Kidney capillary endothelial cell (primary cell): ENCODE measurements at regions not wholly inside any gene's neighbourhood (a gene's known extent, or its start where the extent isn't known, plus 50 kb on each side); places are given as distances from the start of the nearest gene placed in this dataset.
A peak's percentile ranks its signal among the peaks of the same experiment; 100 is the strongest.

Experiments
- DNase-seq: peaks from one replicate; pipeline ENCODE4 v3.0.0-alpha.2; 2018; ENCODE audit warnings: low spot score

DNA sequence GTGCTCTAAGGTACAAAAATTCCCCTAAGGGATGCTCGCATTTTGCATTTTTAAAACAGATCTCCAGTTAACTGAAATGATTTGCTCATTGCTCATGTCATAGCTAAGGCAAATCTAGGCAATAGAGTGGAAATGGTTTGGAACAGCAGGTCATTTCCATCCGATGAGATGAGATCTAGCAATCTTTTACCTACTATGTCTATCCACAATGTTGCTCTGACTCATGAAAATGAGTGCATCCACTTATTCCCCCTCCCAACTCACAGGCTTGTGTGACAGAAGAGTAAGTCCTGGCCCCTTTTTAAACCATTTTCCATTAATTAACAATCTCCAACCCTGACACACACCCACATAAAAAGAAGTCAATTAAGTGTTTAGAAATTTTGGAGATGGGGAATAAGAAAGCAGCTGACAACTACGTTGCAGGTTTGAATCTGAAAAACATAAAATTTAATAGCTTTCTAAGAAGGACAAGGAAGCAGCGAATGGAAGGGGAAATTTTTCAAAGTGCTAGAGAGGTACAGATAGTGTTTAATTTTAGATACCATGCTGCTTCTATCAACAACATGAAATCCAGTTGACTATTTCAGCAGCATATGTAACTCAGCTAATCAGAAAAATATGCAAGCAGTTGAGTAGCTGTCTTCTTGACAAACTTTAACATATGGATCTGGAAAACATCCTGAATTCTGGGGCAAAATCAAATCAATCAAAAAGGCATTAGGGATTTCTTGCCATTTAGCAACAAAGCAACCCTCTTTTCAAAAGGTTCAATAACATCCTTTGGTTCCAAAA is 112.0 kb downstream of the TMCO5A start:
- no peak for DNase-seq

DNA sequence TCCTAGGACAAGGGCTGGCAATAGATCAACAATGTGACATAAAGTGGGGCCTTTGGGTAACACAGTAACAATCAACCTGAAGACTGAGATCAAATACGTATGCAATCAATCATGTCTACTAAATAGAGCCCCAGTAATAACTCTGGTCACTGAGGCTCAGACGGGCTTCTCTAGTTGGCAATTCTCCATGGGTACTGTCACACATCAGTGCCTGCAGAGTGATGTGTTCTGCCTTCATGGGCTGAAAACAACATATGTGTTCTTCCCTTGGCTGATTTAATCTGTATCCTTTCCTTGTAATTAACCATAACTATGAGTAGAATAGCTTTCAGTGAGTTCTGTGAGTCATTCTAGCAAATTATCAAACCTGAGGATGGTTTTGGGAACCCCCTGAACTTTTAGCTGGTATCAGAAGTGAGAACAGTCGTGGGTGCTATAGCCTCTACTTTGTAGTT is 113.6 kb downstream of the TMCO5A start:
- no peak for DNase-seq

DNA sequence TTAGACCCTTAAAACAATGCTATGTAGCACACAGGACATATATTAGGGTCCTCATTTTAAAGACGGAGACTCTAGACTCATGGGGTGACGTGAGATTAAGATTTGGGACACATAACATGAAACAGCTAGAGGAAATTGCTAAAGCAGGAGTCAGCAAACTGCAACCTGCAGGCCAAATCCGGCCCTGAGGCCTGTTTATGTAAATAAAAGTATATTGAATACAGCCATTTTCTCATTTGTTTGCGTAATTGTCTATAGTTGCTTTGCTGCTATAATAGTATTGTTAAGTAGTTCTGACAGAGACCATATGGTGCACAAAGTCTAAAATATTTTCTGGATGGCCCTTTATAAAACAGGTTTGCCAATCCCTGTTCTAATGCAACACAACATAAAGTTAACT is 115.5 kb downstream of the TMCO5A start:
- DNase-seq, result no peak

DNA sequence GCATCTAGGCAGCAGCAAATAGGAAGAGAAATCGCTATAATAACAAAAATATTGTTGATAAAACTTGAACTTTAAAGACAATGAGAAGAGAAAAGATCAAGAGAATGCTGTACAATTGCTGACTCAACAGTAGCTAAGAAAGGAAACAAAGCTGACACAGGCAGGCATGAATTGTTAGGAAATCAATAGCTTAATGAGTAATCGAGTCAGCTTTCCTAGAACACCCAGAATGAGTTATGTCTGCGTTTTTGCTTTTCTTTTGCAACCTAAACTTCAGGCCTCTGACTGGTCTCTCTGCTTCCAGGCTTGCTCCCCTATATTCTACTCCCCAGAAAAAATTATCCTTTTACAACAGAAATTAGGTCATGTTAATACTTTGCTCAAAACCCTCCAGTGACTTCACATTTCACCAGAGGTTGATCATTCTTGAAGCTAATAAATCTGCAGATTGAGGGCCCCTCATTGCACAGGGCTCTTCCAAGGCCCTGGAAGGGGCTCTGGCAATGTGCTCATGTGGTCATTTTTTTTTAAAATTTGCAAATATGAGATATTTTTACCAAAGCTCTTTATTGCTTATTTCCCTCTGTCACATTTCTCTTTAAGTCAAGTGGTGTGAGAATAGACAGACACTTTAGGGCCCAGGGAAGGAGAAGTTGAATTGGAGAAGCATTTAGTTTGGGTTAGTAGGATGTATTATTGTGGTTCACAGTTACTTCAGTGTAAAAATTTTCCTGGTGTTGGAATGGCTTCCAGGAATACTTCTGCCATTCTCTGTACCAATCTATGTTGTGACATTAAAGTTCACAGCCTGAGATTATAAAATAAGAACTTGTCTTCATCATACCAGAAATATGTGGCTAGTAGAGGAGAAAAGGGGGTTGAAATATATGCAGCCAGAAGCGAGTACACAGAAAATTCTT is 116.3 kb downstream of the TMCO5A start:
- DNase-seq, result peak; percentile 74

DNA sequence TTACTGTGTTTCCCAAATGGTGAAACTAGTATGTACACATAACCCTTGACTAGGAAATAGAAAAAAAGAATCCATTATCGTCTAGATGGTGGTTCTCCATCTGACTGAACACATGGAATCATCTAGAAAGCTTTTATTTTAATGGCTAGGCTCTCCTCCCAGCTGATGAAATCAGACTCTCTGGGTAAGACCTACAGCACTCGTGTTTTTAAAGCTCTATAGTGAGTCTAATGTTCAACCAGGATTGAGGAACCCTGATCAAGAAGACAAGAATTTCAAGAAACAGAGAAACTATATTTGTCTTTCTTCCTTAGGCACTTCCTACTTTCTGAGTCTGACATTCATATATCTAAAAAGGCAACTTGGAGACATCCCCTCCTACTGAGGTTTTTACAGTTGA is 118.8 kb downstream of the TMCO5A start:
- no peak for DNase-seq

DNA sequence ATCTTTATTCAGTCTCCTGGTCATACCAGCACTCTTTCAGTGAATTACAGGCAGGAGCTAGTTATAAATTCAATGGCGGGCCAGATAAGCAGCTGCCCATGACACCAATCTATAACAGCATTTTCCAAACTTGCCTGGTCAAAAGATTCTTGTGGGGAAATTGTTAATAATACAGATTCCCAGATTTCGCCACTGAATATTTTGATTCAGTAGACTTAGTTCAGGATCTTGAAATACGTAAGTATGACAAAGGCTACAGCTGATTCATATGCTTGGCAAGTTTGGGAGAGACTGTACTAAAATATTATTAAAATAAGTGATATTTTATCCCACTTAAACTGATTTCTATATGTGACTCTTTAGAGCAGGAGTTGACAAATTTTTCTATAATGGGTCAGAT is 119.3 kb downstream of the TMCO5A start:
- no peak for DNase-seq

DNA sequence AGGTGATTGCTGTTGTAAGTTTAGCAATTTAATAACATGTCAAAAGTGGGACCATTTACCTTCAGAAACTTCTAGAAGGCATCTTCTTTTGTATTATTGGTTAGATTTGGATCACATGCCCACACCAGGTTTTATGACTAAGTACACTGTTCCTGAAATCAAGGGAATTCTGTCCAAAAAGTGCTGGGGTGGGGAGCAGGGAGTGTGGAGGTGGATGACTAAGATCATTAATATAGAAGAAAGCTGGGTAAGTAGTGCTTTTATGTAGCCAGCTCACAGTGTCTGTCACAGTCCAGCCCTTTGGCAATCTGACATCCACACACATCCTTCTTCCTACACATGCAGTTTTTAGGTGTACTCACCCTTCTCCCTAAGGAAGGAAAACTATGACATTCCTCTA is 120.0 kb downstream of the TMCO5A start:
- no peak for DNase-seq

DNA sequence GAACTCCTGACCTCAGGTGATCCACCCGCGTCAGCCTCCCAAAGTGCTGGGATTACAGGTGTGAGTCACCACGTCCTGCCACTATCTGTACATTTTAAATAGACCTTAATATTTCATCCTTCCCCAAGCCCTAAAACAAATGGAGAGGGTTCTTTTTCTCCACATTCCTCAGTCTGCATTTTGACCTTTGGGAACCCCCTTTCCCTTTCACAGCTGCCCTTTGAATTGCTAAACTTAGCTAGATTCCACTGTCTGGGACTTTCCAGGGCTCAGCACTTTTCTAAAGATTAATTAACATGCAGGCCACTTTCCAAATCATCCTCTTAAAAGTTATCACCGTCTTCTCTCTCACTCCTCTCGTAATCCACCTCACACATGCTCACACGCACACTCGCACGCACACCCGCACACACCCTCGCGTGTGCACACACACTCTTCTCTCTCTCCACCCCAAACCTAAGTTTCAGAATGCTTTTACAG is 124.2 kb downstream of the TMCO5A start:
- DNase-seq, result no peak

DNA sequence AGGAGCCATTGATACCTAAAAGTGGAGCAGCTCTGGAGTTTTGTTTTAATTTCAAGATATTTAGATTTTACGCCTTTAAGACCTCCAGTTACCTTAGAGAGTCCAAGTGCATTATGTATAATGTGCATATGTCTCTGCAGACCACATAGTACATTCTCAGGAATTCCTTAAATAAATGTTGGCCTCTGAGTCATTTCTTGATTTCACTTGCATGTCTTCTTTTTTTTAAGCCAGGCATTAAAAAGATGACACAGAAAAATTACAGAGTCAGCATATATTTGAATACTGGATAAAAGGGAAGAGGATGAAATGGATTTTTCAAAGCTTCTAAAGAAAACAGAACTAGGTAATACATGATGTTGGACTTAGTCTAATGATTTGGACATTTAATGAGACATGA is 125.2 kb downstream of the TMCO5A start:
- DNase-seq, result no peak

DNA sequence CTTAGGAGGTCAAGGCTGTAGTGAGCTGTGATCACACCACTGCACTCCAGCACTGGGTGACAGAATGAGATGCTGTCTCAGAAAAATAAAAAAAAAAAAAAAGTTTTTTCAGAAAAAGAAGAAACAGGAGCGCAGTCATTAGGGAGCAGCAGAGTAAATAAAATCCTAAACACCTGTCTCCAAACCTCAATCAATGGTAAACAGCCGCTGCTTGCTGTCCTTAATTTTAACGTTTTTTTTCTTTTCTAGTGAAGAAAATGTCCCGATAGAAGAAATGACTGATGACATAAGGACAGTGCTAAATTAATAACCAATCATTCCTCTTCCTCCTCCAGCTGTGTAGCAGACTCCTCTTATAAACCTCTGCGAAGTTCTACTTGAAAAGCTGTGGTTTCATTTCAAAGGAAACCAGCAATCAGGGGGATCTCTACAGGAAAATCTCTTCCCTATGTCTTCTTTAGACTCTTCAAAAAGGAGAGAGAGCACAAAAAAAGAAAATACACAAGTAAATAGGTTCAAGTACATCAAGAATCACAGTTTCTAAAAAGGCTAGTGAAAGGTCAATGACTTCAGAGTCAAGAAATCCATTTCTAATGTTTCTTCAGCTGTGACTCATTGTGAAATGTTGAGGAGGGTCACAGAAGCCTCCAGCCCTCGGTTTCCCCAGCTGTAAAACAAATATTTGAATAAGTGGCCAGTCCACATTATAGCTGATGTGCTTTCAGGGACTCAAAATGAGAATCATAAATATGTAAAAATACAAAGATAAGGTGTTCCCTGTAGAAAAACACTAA is 127.6 kb downstream of the TMCO5A start:
- no peak for DNase-seq

DNA sequence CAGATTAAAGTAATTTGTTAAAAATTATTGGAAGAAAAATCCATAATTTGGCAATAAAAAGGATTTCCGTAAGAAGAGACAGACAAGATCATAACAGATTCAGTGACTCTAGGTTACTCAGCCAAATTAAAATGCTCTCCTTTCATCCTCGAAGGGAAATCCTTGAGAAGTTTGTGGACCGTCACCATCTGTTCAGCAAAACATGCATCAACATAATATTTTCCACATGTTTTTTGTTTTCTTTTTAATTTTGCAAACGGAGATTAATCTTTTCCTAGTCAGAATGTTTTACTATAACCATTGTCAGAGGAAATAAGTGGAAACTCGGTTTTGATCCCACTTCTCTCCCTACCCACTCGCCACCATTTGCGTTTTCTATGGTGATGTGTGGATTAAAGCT is 128.3 kb downstream of the TMCO5A start:
- DNase-seq, result no peak

DNA sequence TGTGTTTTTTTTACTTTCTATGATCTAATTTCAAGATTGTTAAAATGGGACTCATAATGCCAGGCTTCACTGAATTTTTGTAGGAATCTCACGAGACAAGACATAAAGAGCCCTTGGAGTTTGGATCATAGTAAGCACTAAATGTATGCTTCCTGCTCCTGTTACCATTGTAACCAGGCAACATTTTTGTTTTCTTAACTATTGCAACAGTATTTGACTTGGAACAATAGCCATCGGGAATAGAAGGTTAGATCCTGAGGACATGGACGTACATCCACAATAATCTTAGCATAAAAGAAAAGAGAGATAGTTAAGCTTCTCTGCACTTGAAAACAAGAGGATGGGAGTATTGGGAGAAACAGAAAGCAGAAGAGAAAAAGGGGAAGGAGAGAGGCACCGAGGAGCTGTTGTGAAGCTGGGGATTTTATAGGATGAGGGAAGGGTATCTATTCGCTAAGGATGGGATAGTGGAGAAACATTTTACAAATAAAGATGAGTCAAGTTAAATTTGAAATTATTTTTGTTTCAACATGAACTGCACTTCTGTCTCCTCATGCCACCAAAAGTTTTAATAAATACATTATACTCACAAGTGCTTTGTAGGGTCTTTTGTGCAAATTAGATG is 131.4 kb downstream of the TMCO5A start:
- no peak for DNase-seq

DNA sequence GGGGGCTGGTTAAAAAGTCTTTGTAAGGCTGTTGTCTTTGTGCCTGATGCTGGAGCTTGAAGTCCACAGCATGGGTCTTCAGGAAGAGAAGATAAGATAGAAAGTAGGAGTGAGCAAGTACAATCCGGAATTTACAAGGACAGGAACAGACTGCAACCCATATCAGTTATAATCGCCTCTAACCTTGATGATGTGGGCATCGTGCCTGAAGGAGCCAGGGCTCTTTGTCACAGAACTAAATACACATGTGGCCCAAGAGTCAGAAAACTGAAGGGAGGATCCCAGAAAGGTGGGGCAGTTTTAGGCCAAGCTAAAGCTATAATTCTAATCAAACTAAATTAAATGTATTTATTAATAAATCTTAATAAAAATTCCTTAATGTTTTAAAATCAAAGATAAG is 132.2 kb downstream of the TMCO5A start:
- DNase-seq, result no peak

DNA sequence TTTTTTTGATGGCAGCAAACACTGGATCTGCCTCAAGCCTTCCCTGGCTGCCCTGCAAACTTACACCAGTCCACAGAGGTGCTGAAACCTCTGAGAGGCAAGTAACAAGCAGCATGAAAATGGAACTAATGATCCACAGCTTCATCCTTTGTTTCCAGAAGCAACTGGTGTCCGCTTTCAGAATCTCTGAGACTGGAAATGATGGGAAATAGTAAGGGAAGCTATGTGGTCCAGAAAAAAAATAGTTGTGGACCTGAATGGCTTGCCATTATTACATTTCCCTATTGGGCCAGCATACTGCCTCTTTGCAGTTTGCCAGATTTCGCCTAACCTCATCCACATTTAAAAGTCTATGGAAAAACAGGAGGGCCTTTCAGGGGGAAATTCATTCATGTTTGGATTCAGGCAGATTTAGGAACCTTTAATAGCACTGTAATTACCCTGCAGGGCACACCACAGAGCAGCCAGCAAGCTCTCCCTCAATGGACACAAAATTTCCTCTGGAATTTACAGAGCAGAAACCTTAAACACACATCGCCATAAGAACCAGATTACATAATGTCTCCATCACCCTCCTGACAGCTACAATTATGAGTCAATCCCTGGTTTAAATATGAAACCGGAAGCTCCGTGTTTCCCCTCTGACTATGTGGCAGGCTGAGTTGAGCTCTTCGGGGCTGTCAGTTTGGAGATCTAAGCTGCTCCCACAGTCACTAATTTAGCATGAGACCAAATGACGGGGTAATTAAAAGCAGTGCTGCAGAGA is 134.4 kb downstream of the TMCO5A start:
- peak; percentile 92 for DNase-seq

DNA sequence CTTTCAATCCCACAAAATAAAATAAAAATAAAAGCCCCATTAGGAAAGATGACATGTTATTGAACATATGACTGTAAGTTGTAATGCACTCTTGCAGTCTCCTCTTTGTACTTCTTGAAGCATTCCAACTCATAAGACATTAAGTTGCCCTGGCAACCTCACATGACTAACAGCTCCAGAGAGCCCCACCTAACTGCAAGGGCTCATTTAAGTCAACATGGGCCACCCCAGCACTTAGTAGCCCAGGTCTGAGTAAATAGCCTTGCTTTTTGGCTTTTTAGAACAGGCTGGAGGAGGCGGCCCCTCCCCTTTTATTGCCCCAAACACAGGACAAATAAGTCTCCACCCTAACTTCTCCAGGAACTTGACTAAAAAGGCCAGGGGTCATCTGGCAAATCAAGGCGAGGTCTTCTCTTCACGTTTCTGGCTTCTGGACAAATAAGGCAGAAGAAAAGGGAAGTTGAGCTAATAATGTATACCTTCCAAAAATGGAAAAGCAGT is 135.1 kb downstream of the TMCO5A start:
- peak; percentile 81 for DNase-seq

DNA sequence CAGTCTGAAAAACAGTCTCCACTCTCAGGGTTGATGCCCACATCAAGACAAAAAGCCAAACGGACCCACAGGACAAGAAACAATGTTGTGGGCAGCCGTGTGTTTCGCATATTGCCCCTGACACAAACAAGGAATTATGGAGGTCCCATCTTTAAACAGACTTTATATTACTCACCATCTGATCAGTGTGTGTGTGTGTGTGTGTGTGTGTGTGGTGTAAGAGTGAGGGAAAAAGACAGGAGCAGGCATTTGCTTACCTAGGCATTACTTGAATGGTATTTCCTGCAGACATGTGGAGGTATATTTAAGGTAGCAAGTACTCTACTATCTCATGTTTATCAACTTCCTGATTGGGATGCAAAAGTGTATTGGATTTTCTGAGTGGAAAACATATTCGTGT is 136.3 kb downstream of the TMCO5A start:
- DNase-seq, result no peak

DNA sequence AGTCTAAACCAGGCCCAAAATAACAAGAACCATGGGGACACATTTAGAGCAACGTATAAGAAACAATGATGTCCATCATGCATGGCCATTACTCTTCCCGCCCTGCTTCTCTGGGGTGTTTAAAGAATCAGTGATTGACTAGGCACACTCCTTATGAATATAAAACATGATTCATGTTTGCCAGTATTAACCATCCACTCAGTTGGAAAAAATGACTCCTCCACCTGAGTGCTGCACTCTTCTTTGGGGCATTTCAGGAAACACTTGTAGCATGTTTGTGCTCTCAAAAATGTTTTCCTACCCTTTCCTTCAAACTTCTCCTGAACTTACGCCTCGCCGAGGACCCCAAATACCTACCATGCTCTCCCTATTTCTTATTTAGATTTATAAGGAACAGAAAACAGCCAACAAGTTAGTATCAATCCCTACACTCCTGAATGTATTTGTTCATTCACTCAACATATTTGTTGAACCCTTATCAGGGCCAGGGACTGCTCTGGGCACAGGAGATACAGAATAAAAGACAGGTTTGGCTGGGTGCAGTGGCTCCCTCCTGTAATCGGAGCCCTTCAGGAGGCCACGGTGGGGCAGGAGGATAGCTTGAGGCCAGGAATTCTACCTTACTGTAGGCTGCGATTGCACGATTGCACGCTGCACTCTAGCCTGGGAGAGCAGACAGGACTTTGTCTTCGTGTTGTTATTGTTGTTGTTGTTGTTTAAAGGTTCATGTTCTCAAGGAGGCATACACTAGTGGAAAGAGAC is 137.0 kb downstream of the TMCO5A start:
- DNase-seq, result no peak

DNA sequence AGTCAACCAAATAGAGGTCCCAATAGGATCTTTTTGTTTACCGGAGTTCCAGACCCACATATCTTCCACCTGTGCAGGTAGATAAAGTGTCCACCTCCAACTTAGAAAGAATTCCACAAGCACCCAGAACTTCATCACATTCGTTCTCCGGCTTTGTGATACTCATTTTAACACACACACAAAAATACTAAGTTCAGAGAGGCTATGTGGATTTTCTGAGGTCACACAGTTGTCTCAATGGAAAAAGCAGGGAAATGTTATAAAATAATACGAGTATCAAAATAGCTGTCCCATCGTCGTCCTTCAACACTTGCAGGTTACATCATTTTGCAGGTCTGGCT is 137.5 kb downstream of the TMCO5A start:
- no peak for DNase-seq

DNA sequence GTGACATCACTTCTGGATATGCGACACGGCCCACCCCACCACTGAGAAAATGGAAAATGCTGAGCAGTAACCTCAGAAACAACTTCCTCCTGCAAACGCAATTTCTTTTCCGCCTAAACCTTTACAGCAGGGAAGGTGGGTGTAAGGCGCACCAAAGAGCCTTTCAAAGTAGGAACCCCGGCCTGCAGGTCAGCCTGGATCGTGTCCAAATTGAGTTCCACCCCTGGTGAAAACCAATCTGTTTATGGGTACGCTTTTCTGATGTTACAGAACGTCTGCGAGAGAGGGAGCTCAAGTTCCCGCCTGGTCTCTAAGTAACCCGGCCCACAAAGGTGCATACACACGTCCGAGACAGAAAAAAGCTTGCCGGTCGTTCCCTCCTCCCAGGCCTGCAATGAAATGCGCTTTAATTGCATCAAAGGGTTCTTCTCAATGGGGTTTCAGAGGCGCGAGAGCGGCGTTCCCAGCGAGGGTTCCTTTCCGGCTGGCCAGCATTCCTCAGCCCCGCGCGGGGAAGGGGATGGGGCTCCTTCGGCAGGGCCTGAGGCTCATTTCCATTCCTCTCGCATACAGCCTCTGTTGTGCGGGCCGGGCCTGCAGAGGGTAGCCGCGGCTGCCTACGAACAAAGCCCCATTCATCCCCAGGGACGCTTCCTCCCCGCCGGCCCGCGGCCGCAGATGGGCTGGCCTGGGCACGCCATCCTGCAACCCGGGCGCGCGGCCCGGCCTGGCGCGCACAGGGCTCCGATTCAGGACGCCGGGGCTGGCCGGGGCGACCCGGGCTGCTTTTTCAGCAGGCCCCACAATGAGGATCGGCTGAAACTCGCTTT is 138.1 kb downstream of the TMCO5A start:
- peak; percentile 65 for DNase-seq
